ENCODE measurements at regions not wholly inside any gene's neighbourhood (a gene's known extent, or its start where the extent isn't known, plus 50 kb on each side); places are given as distances from the start of the nearest gene placed in this dataset.

- WGBS, 2 donors, result 65 to 70% methylated on average over 4 of the region's 4 CpGs
- no peaks in the 10 kb centered on the region for H3K36me3 ChIP-seq (ENCODE audit: control insufficient read depth in 2 of 2, insufficient read depth in 2 of 2, low read length in 1 of 2)
- no peaks in the 10 kb centered on the region for H3K4me1 ChIP-seq (ENCODE audit: control insufficient read depth in 2 of 2, insufficient read depth in 2 of 2, low read length in 1 of 2)
- H3K27me3 ChIP-seq (ENCODE audit: control insufficient read depth in 1 of 2, insufficient read depth in 2 of 2, low read length in 2 of 2), result no peaks in the 10 kb centered on the region
- no peak overlapping the region for H3K4me3 ChIP-seq (ENCODE audit: low read depth in 1 of 2, low read length in 2 of 2)
- H3K9me3 ChIP-seq (ENCODE audit: control insufficient read depth in 2 of 2, insufficient read depth in 1 of 2, low read depth in 1 of 2, low read length in 1 of 2), result no peaks in the 10 kb centered on the region
- no peak overlapping the region for H3K27ac ChIP-seq (ENCODE audit: low read depth in 2 of 2, low read length in 1 of 2)
Observed at GRCh38 chr3:28598165-28598564, 249.5 kb upstream of the AZI2 start.

GRCh38 chr3:28601291-28601690 lies 252.7 kb upstream of the AZI2 start:
- Histone ChIP-seq H3K9me3 (ENCODE audit: control insufficient read depth in 2 of 2, insufficient read depth in 1 of 2, low read depth in 1 of 2, low read length in 1 of 2) (no peaks in the 10 kb centered on the region), H3K27ac (ENCODE audit: low read depth in 2 of 2, low read length in 1 of 2) (no peak overlapping the region), H3K4me1 (ENCODE audit: control insufficient read depth in 2 of 2, insufficient read depth in 2 of 2, low read length in 1 of 2) (no peaks in the 10 kb centered on the region), H3K36me3 (ENCODE audit: control insufficient read depth in 2 of 2, insufficient read depth in 2 of 2, low read length in 1 of 2) (no peaks in the 10 kb centered on the region), H3K27me3 (ENCODE audit: control insufficient read depth in 1 of 2, insufficient read depth in 2 of 2, low read length in 2 of 2) (no peaks in the 10 kb centered on the region), H3K4me3 (ENCODE audit: low read depth in 1 of 2, low read length in 2 of 2) (no peak overlapping the region)
- 62 to 67% methylated on average over 4 of the region's 4 CpGs for WGBS, 2 donors

GRCh38 chr3:28606283-28606682 lies 257.7 kb upstream of the AZI2 start:
- no peaks in the 10 kb centered on the region for H3K27me3 ChIP-seq (ENCODE audit: control insufficient read depth in 1 of 2, insufficient read depth in 2 of 2, low read length in 2 of 2)
- H3K4me3 ChIP-seq (ENCODE audit: low read depth in 1 of 2, low read length in 2 of 2), result no peak overlapping the region
- no peaks in the 10 kb centered on the region for H3K9me3 ChIP-seq (ENCODE audit: control insufficient read depth in 2 of 2, insufficient read depth in 1 of 2, low read depth in 1 of 2, low read length in 1 of 2)
- 50 to 53% methylated on average over 2 of the region's 2 CpGs for WGBS, 2 donors
- H3K36me3 ChIP-seq (ENCODE audit: control insufficient read depth in 2 of 2, insufficient read depth in 2 of 2, low read length in 1 of 2), result no peaks in the 10 kb centered on the region
- no peaks in the 10 kb centered on the region for H3K4me1 ChIP-seq (ENCODE audit: control insufficient read depth in 2 of 2, insufficient read depth in 2 of 2, low read length in 1 of 2)
- H3K27ac ChIP-seq (ENCODE audit: low read depth in 2 of 2, low read length in 1 of 2), result no peak overlapping the region

- Histone ChIP-seq H3K27me3 (ENCODE audit: control insufficient read depth in 1 of 2, insufficient read depth in 2 of 2, low read length in 2 of 2) (no peaks in the 10 kb centered on the region), H3K4me1 (ENCODE audit: control insufficient read depth in 2 of 2, insufficient read depth in 2 of 2, low read length in 1 of 2) (no peaks in the 10 kb centered on the region), H3K36me3 (ENCODE audit: control insufficient read depth in 2 of 2, insufficient read depth in 2 of 2, low read length in 1 of 2) (no peaks in the 10 kb centered on the region), H3K9me3 (ENCODE audit: control insufficient read depth in 2 of 2, insufficient read depth in 1 of 2, low read depth in 1 of 2, low read length in 1 of 2) (no peaks in the 10 kb centered on the region), H3K4me3 (ENCODE audit: low read depth in 1 of 2, low read length in 2 of 2) (no peak overlapping the region), H3K27ac (ENCODE audit: low read depth in 2 of 2, low read length in 1 of 2) (no peak overlapping the region)
Observed at GRCh38 chr3:28612232-28612631, 263.6 kb upstream of the AZI2 start.

- H3K36me3 ChIP-seq (ENCODE audit: control insufficient read depth in 2 of 2, insufficient read depth in 2 of 2, low read length in 1 of 2), result no peaks in the 10 kb centered on the region
- H3K27me3 ChIP-seq (ENCODE audit: control insufficient read depth in 1 of 2, insufficient read depth in 2 of 2, low read length in 2 of 2), result no peaks in the 10 kb centered on the region
- no peak overlapping the region for H3K27ac ChIP-seq (ENCODE audit: low read depth in 2 of 2, low read length in 1 of 2)
- WGBS, 2 donors, result 89 to 92% methylated on average over 6 of the region's 6 CpGs
- no peaks in the 10 kb centered on the region for H3K4me1 ChIP-seq (ENCODE audit: control insufficient read depth in 2 of 2, insufficient read depth in 2 of 2, low read length in 1 of 2)
- no peaks in the 10 kb centered on the region for H3K9me3 ChIP-seq (ENCODE audit: control insufficient read depth in 2 of 2, insufficient read depth in 1 of 2, low read depth in 1 of 2, low read length in 1 of 2)
- no peak overlapping the region for H3K4me3 ChIP-seq (ENCODE audit: low read depth in 1 of 2, low read length in 2 of 2)
Observed at GRCh38 chr3:28613511-28614106, 265.0 kb upstream of the AZI2 start.

GRCh38 chr3:28615071-28615470 lies 266.4 kb upstream of the AZI2 start:
- Histone ChIP-seq H3K27me3 (ENCODE audit: control insufficient read depth in 1 of 2, insufficient read depth in 2 of 2, low read length in 2 of 2) (no peaks in the 10 kb centered on the region), H3K4me1 (ENCODE audit: control insufficient read depth in 2 of 2, insufficient read depth in 2 of 2, low read length in 1 of 2) (no peaks in the 10 kb centered on the region), H3K27ac (ENCODE audit: low read depth in 2 of 2, low read length in 1 of 2) (no peak overlapping the region), H3K9me3 (ENCODE audit: control insufficient read depth in 2 of 2, insufficient read depth in 1 of 2, low read depth in 1 of 2, low read length in 1 of 2) (no peaks in the 10 kb centered on the region), H3K4me3 (ENCODE audit: low read depth in 1 of 2, low read length in 2 of 2) (no peak overlapping the region), H3K36me3 (ENCODE audit: control insufficient read depth in 2 of 2, insufficient read depth in 2 of 2, low read length in 1 of 2) (no peaks in the 10 kb centered on the region)
- WGBS, 2 donors, result 82 to 86% methylated on average over 5 of the region's 5 CpGs

- no peaks in the 10 kb centered on the region for H3K9me3 ChIP-seq (ENCODE audit: control insufficient read depth in 2 of 2, insufficient read depth in 1 of 2, low read depth in 1 of 2, low read length in 1 of 2)
- no peak overlapping the region for H3K27ac ChIP-seq (ENCODE audit: low read depth in 2 of 2, low read length in 1 of 2)
- H3K27me3 ChIP-seq (ENCODE audit: control insufficient read depth in 1 of 2, insufficient read depth in 2 of 2, low read length in 2 of 2), result no peaks in the 10 kb centered on the region
- H3K36me3 ChIP-seq (ENCODE audit: control insufficient read depth in 2 of 2, insufficient read depth in 2 of 2, low read length in 1 of 2), result no peaks in the 10 kb centered on the region
- H3K4me3 ChIP-seq (ENCODE audit: low read depth in 1 of 2, low read length in 2 of 2), result no peak overlapping the region
- WGBS, 2 donors, result 61 to 71% methylated on average over 2 of the region's 2 CpGs
- no peaks in the 10 kb centered on the region for H3K4me1 ChIP-seq (ENCODE audit: control insufficient read depth in 2 of 2, insufficient read depth in 2 of 2, low read length in 1 of 2)
Observed at GRCh38 chr3:28615971-28616370, 267.3 kb upstream of the AZI2 start.

GRCh38 chr3:28617821-28618220 lies 269.2 kb upstream of the AZI2 start:
- H3K9me3 ChIP-seq (ENCODE audit: control insufficient read depth in 2 of 2, insufficient read depth in 1 of 2, low read depth in 1 of 2, low read length in 1 of 2), result no peaks in the 10 kb centered on the region
- H3K4me1 ChIP-seq (ENCODE audit: control insufficient read depth in 2 of 2, insufficient read depth in 2 of 2, low read length in 1 of 2), result no peaks in the 10 kb centered on the region
- WGBS, 2 donors, result 28 to 50% methylated on average over 1 of the region's 1 CpG
- H3K36me3 ChIP-seq (ENCODE audit: control insufficient read depth in 2 of 2, insufficient read depth in 2 of 2, low read length in 1 of 2), result no peaks in the 10 kb centered on the region
- no peaks in the 10 kb centered on the region for H3K27me3 ChIP-seq (ENCODE audit: control insufficient read depth in 1 of 2, insufficient read depth in 2 of 2, low read length in 2 of 2)
- H3K27ac ChIP-seq (ENCODE audit: low read depth in 2 of 2, low read length in 1 of 2), result no peak overlapping the region
- H3K4me3 ChIP-seq (ENCODE audit: low read depth in 1 of 2, low read length in 2 of 2), result no peak overlapping the region

GRCh38 chr3:28623106-28623505 lies 274.5 kb upstream of the AZI2 start:
- 86% methylated on average over 5 of the region's 5 CpGs for WGBS, 2 donors
- H3K9me3 ChIP-seq (ENCODE audit: control insufficient read depth in 2 of 2, insufficient read depth in 1 of 2, low read depth in 1 of 2, low read length in 1 of 2), result no peaks in the 10 kb centered on the region
- no peaks in the 10 kb centered on the region for H3K36me3 ChIP-seq (ENCODE audit: control insufficient read depth in 2 of 2, insufficient read depth in 2 of 2, low read length in 1 of 2)
- H3K4me3 ChIP-seq (ENCODE audit: low read depth in 1 of 2, low read length in 2 of 2), result no peak overlapping the region
- no peak overlapping the region for H3K27ac ChIP-seq (ENCODE audit: low read depth in 2 of 2, low read length in 1 of 2)
- no peaks in the 10 kb centered on the region for H3K4me1 ChIP-seq (ENCODE audit: control insufficient read depth in 2 of 2, insufficient read depth in 2 of 2, low read length in 1 of 2)
- no peaks in the 10 kb centered on the region for H3K27me3 ChIP-seq (ENCODE audit: control insufficient read depth in 1 of 2, insufficient read depth in 2 of 2, low read length in 2 of 2)

GRCh38 chr3:28624084-28624483 lies 275.5 kb upstream of the AZI2 start:
- H3K27me3 ChIP-seq (ENCODE audit: control insufficient read depth in 1 of 2, insufficient read depth in 2 of 2, low read length in 2 of 2), result no peaks in the 10 kb centered on the region
- H3K27ac ChIP-seq (ENCODE audit: low read depth in 2 of 2, low read length in 1 of 2), result no peak overlapping the region
- no peaks in the 10 kb centered on the region for H3K36me3 ChIP-seq (ENCODE audit: control insufficient read depth in 2 of 2, insufficient read depth in 2 of 2, low read length in 1 of 2)
- 46 to 49% methylated on average over 3 of the region's 3 CpGs for WGBS, 2 donors
- H3K4me3 ChIP-seq (ENCODE audit: low read depth in 1 of 2, low read length in 2 of 2), result no peak overlapping the region
- H3K9me3 ChIP-seq (ENCODE audit: control insufficient read depth in 2 of 2, insufficient read depth in 1 of 2, low read depth in 1 of 2, low read length in 1 of 2), result no peaks in the 10 kb centered on the region
- no peaks in the 10 kb centered on the region for H3K4me1 ChIP-seq (ENCODE audit: control insufficient read depth in 2 of 2, insufficient read depth in 2 of 2, low read length in 1 of 2)

Data from esophagus (tissue), 2 donors.